ENCODE measurements at regions not wholly inside any gene's neighbourhood (a gene's known extent, or its start where the extent isn't known, plus 50 kb on each side); places are given as distances from the start of the nearest gene placed in this dataset.
"Not testable (repeated sequence)": the region's sequence is repeated elsewhere in the genome, so short reads cannot be mapped to it uniquely, and the experiment has no call there.

DNA sequence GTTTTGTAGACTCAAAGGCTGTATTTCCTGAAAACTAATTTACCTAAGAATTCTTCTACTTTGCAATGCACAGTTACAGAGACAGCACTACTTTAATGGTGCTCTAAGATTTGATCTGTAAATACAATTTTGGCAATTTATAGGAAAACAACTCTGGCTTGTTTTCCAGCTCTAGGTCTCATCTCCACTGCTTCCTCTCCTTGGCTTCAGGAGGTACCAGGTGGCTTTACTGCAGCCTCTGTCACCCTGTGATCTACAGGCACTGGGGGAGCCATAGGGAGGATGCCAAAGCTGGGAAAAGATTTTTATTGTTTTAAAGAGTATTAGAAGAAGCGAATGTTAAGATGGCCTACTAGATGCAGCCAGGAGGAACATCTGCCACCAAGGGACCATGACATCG, 1563.6 kb downstream of the OLFM4 start:
- H3K36me3 Mint-ChIP-seq, result no peaks in the 10 kb centered on the region
- no peak for DNase-seq
- no peaks in the 10 kb centered on the region for H3K27me3 Mint-ChIP-seq
- H3K4me1 Mint-ChIP-seq, result no peaks in the 10 kb centered on the region
- no peak overlapping the region for H3K27ac Mint-ChIP-seq
- peaks cover 5% of the 10 kb centered on the region for H3K9me3 Mint-ChIP-seq
- no peak overlapping the region for H3K4me3 Mint-ChIP-seq
- CTCF ChIA-PET, result no interaction called here

DNA sequence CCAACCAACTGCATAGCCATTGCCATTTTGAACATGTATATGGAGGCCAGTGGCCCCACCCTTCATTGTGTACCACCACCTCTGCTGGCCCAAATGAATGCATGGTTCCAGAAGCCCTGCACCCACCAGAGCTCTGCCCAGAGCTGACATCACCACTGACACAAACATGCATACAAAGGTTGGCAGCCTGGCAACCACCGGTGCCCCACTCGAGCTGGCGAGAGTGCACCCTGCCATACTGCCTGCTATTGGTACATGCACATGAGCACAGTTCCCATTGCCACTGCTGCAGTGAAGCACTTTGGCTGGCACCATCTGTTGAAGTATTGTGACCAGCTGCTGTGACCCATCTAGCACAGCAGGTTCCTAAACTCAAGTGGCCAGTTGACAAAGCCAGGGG, 1564.9 kb downstream of the OLFM4 start:
- Mint-ChIP-seq H3K4me3 (no peak overlapping the region), H3K27me3 (no peaks in the 10 kb centered on the region), H3K4me1 (no peaks in the 10 kb centered on the region), H3K9me3 (peaks cover 5% of the 10 kb centered on the region), H3K27ac (no peak overlapping the region), H3K36me3 (no peaks in the 10 kb centered on the region)
- no peak for DNase-seq
- CTCF ChIA-PET, result no interaction called here

DNA sequence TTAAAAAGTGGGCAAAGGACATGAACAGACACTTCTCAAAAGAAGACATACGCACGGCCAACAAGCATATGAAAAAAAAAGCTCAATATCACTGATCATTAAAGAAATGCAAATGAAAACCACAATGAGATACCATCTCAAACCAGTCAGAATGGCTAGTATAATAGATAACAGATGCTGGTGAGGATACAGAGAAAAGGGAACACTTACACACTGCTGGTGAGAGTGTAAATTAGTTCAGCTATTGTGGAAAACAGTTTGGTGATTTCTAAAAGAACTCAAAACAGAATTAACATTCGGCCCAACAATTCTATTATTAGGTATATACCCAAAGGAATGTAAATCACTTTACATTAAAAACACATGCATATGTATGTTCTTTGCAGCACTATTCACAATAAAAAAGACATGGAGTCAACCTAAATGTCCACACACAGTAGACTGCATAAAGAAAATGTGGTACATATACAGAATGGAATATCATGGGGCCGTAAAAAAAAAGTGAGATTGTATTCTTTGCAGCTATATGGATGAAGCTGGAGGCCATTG, 1569.0 kb downstream of the OLFM4 start:
- Mint-ChIP-seq H3K27ac (no peak overlapping the region), H3K27me3 (no peaks in the 10 kb centered on the region), H3K4me3 (no peak overlapping the region), H3K9me3 (peaks cover 13% of the 10 kb centered on the region), H3K36me3 (no peaks in the 10 kb centered on the region), H3K4me1 (no peaks in the 10 kb centered on the region)
- DNase-seq, result no peak
- CTCF ChIA-PET, result no interaction called here

DNA sequence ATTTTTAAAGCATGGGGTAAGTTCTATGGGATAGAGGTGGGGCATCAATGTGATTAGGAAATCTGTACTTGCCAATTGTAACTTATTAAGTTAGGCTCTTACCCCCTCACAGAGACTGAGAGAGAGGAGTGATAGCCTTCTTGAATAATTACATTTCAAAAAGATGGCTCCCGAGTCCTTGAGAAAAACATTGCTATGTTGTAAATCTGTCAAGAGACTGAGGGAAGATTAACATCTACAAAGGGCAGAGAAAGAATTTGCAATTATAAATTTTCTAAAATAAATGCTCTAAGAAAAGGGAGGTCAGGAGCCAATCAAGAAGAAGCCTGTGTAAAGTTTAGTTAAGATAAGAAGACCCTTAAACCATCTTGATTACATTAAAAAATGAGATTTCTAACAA, 1570.8 kb downstream of the OLFM4 start:
- H3K9me3 Mint-ChIP-seq, result peaks cover 15% of the 10 kb centered on the region
- DNase-seq, result no peak

DNA sequence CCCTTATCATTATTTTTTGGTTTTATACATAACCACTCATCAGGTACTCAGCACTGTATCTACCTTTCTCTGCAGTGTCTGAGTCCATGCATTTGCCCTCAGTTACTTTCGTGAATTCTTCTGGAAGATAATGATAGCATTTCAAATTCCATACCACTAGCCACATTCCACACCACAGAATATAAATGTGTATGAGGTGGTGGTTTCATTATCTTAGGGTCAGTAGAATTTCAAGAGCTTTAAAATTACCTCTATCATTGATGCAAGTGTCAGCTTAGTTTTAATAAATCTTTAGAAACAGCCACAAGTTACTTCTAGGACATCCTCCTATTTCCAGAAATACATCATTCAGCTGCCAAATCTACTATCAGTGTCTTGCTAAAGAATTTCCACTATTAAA, 1578.3 kb downstream of the OLFM4 start:
- Mint-ChIP-seq H3K27me3 (no peaks in the 10 kb centered on the region), H3K27ac (no peak overlapping the region), H3K4me1 (no peaks in the 10 kb centered on the region), H3K36me3 (no peaks in the 10 kb centered on the region), H3K4me3 (no peak overlapping the region), H3K9me3 (peaks cover 15% of the 10 kb centered on the region)
- no peak for DNase-seq
- CTCF ChIA-PET, result no interaction called here

More for the DNA sequence above, 1570.8 kb downstream of the OLFM4 start:
- H3K27me3 Mint-ChIP-seq, result no peaks in the 10 kb centered on the region
- CTCF ChIA-PET, result no interaction called here
- H3K4me3 Mint-ChIP-seq, result no peak overlapping the region
- H3K27ac Mint-ChIP-seq, result no peak overlapping the region
- no peaks in the 10 kb centered on the region for H3K36me3 Mint-ChIP-seq
- H3K4me1 Mint-ChIP-seq, result no peaks in the 10 kb centered on the region

DNA sequence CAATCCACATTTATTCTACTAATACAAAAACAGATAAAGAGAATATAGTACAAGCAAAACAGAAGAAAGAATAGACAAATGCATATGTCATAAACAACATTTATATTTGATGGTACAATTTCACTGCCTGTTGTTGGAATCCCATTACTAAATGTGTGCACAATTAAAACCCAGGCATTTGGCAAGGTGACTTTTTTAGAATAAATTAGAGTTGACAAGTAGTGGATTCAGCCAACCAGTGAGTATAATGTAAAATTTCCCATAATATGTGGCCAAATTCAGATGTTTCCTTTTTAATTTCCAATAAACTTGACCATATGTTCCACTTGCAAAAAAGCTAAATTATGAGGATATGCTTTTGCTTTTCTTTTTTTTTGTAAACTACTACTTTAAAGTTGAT, 1578.8 kb downstream of the OLFM4 start:
- peaks cover 15% of the 10 kb centered on the region for H3K9me3 Mint-ChIP-seq
- H3K36me3 Mint-ChIP-seq, result no peaks in the 10 kb centered on the region
- H3K27me3 Mint-ChIP-seq, result no peaks in the 10 kb centered on the region
- H3K4me3 Mint-ChIP-seq, result no peak overlapping the region
- CTCF ChIA-PET, result no interaction called here
- H3K27ac Mint-ChIP-seq, result no peak overlapping the region
- H3K4me1 Mint-ChIP-seq, result no peaks in the 10 kb centered on the region
- no peak for DNase-seq

DNA sequence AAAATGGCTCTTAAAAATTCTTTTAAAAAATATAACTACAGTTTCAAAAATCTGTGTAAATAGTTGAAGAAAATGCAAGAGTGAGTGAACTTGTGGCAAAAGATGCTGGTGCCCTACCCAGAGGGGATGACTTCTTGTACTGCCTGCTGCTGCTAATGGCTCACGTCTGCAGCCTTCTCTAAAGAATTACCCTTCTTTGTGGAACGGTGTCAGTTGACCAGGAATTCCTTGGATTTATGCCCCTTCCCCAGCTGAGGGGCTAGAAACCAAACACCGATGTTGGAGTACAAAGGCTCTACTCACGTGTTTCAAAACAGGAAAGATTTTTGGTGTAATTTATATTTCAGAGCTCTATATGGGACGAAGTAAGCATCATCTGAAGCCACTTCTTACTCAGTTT, 1582.8 kb downstream of the OLFM4 start:
- DNase-seq, result no peak
- Mint-ChIP-seq H3K4me1 (no peaks in the 10 kb centered on the region), H3K9me3 (peaks cover 6% of the 10 kb centered on the region), H3K27ac (no peak overlapping the region), H3K27me3 (no peaks in the 10 kb centered on the region), H3K36me3 (no peaks in the 10 kb centered on the region), H3K4me3 (no peak overlapping the region)
- CTCF ChIA-PET, result no interaction called here

DNA sequence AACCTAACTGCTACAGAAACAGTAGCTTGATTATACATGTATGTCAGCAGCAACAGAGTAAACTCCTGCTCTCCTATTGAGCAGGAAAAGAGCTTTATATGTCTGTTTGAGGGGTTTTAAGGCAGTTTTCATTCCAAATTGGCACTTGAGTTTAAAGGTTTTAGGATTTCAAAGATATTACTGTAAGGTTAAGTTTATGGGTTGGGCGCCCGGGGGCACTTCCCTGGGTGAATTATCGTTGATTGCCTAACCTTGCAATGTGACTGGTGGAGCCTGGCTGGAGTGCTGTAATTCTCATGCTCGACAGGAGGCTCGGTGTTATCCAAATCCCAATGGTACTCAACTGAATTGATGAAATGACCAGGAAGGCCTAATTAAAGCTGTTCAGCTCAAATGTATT, 1586.1 kb downstream of the OLFM4 start:
- no peaks in the 10 kb centered on the region for H3K4me1 Mint-ChIP-seq
- no peaks in the 10 kb centered on the region for H3K36me3 Mint-ChIP-seq
- DNase-seq, result no peak
- no peak overlapping the region for H3K27ac Mint-ChIP-seq
- H3K9me3 Mint-ChIP-seq, result peaks cover 11% of the 10 kb centered on the region
- H3K27me3 Mint-ChIP-seq, result no peaks in the 10 kb centered on the region
- H3K4me3 Mint-ChIP-seq, result no peak overlapping the region
- CTCF ChIA-PET, result no interaction called here

DNA sequence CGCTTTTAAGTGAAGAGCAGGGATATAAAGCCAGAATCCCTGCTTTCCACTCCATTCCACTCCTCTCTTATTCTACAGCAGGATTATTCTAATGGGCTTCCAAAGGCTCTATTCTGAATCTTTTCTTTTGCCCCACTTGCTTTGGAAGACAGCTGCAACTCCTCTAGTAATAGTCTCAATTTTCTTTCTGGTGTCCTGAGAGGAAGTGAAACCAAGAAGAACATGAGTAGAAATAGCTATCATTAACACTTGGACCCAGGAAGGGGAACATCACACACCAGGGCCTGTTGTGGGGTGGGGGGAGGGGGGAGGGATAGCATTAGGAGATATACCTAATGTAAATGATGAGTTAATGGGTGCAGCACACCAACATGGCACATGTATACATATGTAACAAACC, 1597.9 kb downstream of the OLFM4 start:
- DNase-seq, CTCF ChIA-PET, H3K9me3 Mint-ChIP-seq, H3K27ac Mint-ChIP-seq, H3K4me1 Mint-ChIP-seq, H3K36me3 Mint-ChIP-seq, H3K27me3 Mint-ChIP-seq, H3K4me3 Mint-ChIP-seq: not testable (repeated sequence)

DNA sequence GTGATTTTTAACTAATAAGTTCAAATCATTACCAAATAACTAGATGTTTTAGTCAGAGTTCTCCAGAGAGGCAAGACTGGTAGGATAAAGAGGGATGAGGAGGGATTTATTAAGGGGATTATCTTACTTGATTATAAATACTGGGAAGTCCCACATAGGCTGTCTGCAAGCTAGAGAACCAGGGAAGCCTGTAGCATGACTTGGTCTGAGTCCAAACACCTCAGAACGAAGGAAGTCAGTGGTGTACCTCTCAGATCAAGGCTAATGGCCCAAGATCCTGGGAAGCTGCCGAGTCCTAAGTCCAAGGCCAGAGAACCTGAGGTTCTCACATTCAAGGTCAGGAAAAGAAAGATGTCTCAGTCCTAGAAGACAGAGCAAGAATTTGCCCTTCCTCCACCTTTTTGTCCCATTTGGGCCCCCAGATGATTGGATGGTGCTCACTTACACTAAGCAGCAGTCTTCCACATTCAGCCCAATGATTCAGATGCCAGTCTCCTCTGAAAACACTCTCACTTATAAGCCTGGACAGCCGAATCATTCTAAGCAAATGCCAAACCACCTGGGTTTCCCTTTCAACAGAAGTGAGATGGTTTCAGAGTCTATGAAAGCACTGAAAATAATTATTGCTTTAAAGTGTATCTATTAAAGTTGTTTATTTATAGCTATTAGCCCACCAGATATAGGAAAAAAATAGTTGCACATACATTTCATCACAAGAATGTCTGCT, 1599.2 kb downstream of the OLFM4 start:
- CTCF ChIA-PET, result no interaction called here

DNA sequence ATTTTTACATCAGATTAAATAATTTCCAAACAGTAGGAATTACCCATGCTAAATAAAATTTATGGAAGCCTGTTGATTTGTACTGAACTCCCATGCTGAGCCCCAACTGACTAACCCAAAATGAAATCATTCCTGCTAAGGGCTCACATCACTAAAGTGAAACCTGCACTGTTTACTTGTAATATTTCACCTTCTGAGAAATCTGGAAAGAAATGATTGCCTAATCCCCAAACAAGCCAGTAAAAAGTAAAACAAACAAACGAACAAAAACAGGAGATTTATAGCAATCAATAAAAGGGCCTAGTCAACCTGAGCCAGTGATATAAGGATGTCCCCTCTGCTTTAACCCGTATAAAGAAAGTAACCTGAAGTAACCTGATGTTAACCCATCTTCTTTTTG, 1599.8 kb downstream of the OLFM4 start:
- Mint-ChIP-seq H3K27ac (no peak overlapping the region), H3K36me3 (no peaks in the 10 kb centered on the region), H3K4me1 (no peaks in the 10 kb centered on the region), H3K4me3 (no peak overlapping the region), H3K27me3 (no peaks in the 10 kb centered on the region), H3K9me3 (no peaks in the 10 kb centered on the region)
- DNase-seq, result no peak
- CTCF ChIA-PET, result no interaction called here

More for the DNA sequence above, 1599.2 kb downstream of the OLFM4 start:
- no peaks in the 10 kb centered on the region for H3K4me1 Mint-ChIP-seq
- no peak overlapping the region for H3K4me3 Mint-ChIP-seq
- no peak overlapping the region for H3K27ac Mint-ChIP-seq
- no peak for DNase-seq
- no peaks in the 10 kb centered on the region for H3K27me3 Mint-ChIP-seq
- H3K9me3 Mint-ChIP-seq, result no peaks in the 10 kb centered on the region
- no peaks in the 10 kb centered on the region for H3K36me3 Mint-ChIP-seq

DNA sequence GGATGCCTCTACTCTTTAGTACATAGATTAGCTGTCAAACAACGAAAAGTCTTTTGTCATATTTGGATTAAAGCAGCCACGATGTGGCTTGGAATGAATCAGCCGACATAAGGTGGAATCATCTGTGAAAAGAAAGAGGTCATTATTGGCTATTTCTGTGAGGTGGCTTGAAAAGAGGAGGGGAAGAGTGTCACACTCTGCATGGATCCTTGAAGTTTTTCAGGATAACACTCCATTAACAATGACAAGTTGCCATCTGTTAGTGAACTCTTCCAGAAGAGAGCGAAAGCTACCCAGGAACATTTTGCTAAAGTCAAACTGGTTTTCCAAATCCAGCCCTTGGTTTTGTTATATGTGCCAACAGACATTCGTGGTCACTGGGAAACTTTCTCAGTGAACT, 1604.8 kb downstream of the OLFM4 start:
- Mint-ChIP-seq H3K9me3 (peaks cover 1% of the 10 kb centered on the region), H3K27me3 (no peaks in the 10 kb centered on the region), H3K36me3 (no peaks in the 10 kb centered on the region), H3K27ac (no peak overlapping the region), H3K4me3 (no peak overlapping the region), H3K4me1 (no peaks in the 10 kb centered on the region)
- CTCF ChIA-PET, result no interaction called here
- DNase-seq, result no peak

DNA sequence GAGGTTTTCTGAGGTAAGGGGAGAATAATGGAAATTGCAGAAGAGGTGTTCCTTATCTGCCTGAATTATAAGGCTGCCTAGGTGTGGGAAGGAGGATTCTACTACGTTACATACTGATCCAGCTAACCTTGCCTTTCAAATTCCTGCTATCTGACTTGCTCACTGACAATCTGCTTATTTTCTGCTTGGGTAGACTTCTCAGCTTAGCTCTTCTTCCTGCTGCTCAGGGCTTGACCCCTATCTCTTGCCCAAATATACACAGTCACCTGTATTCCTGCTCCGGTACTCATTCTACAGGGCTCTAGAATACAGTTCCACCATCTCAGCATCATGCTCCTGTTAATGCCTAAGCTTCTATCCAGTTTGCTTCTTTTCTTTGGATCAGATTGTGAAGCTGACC, 1607.6 kb downstream of the OLFM4 start:
- Mint-ChIP-seq H3K27ac (no peak overlapping the region), H3K27me3 (no peaks in the 10 kb centered on the region), H3K9me3 (peaks cover 5% of the 10 kb centered on the region), H3K4me1 (no peaks in the 10 kb centered on the region), H3K4me3 (no peak overlapping the region), H3K36me3 (no peaks in the 10 kb centered on the region)
- CTCF ChIA-PET, result no interaction called here
- no peak for DNase-seq

DNA sequence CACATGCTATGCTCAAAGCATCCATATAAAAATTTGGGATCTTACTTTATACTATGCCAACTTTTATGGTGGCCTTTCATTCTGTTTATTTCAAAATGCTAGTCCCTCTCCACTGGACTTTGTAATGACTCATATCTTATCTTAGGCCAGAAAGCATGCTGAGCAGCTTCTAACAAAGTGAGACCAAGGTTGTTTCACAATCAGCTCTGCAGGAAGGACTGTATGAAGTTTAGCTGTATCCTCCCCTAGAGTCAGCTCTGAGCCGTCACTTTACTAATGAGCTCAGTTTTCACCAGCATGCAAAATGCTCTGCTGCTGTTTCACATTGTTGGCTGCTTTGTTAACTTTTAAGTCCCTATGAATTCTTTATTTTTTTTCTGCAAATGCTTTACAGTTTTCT, 1608.8 kb downstream of the OLFM4 start:
- CTCF ChIA-PET, result no interaction called here
- no peaks in the 10 kb centered on the region for H3K27me3 Mint-ChIP-seq
- DNase-seq, result no peak
- H3K27ac Mint-ChIP-seq, result no peak overlapping the region
- H3K4me1 Mint-ChIP-seq, result no peaks in the 10 kb centered on the region
- H3K36me3 Mint-ChIP-seq, result no peaks in the 10 kb centered on the region
- H3K9me3 Mint-ChIP-seq, result peaks cover 5% of the 10 kb centered on the region
- H3K4me3 Mint-ChIP-seq, result no peak overlapping the region

DNA sequence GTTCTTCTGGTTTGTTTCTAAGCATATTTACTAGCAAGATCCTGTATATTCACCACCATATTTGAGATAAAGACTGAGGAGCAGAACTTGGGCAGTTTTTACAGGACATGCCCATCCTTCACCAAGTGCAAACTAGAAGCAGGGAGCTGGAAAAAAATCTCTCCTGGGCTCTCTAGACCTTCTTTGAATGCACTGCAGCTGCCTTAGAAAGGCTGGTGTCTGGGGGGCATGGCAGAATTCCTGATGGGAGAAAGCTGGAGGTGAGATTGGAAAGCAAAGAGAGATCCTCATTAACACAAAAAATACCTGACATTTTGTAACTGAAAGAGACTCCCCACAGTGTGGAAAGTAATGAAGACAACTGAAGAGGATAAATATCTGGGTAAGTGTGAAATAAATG, 1612.1 kb downstream of the OLFM4 start:
- Mint-ChIP-seq H3K27ac (no peak overlapping the region), H3K36me3 (no peaks in the 10 kb centered on the region), H3K9me3 (peaks cover 7% of the 10 kb centered on the region), H3K4me1 (no peaks in the 10 kb centered on the region), H3K4me3 (no peak overlapping the region), H3K27me3 (no peaks in the 10 kb centered on the region)
- CTCF ChIA-PET, result no interaction called here
- no peak for DNase-seq

DNA sequence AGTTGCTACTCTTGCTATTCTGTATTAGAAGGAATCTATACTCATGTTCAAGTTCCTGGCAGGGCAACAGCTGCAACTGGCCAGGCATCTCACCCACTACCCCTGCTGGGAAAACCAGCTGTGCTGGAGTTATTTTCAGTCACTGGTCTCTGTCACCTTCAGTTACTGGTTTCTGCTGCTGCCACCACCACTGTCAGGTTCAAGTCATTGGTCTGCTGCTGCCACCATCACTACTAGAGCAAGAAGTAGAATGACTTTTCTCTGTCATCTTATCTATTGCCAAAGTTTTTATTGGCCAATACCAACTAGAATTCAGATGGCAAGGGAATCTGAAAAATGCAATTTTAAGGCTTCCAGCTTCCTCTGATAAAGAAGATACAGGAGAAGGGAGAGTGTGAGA, 1615.2 kb downstream of the OLFM4 start:
- H3K36me3 Mint-ChIP-seq, result no peaks in the 10 kb centered on the region
- CTCF ChIA-PET, result no interaction called here
- H3K4me3 Mint-ChIP-seq, result no peak overlapping the region
- no peaks in the 10 kb centered on the region for H3K27me3 Mint-ChIP-seq
- no peaks in the 10 kb centered on the region for H3K4me1 Mint-ChIP-seq
- no peak overlapping the region for H3K27ac Mint-ChIP-seq
- DNase-seq, result no peak
- H3K9me3 Mint-ChIP-seq, result peaks cover 4% of the 10 kb centered on the region

All from activated naive CD4-positive, alpha-beta T cell treated with anti-CD3 and anti-CD28 coated beads, Interleukin-2, amount 10 ng/mL, durations not matched to agents 7 days and 5 days (primary cell).